ENCODE measurements at regions not wholly inside any gene's neighbourhood (a gene's known extent, or its start where the extent isn't known, plus 50 kb on each side); places are given as distances from the start of the nearest gene placed in this dataset.

GRCh38 chr13:105232439-105232838, 1303.0 kb downstream of the EFNB2 start:
- TF ChIP-seq CTCF (IDR thresholded peaks at IDR 0.05) (no peak), EP300 (IDR thresholded peaks at IDR 0.05) (no peak), POLR2A (IDR thresholded peaks at IDR 0.05) (no peak)

All from gastroesophageal sphincter (tissue), 3 donors.